HEK293 (cell line): ENCODE measurements at regions not wholly inside any gene's neighbourhood (a gene's known extent, or its start where the extent isn't known, plus 50 kb on each side); places are given as distances from the start of the nearest gene placed in this dataset.
A peak's percentile ranks its signal among the peaks of the same experiment; 100 is the strongest.

Experiments
- CTCF ChIA-PET: fragments of 350-600 bp; formaldehyde crosslinking; extraction: SDS; loops from one replicate; lab custom pipeline; 2021; ENCODE audit warnings: antibody characterized with exemption; lab: Yijun Ruan, JAX
- POLR2A ChIA-PET: fragments of 300-600 bp; formaldehyde crosslinking; extraction: SDS; loops from one replicate; lab custom pipeline; 2020; ENCODE audit warnings: antibody characterized with exemption, inconsistent platforms; lab: Yijun Ruan, JAX
- H3K27ac ChIP-seq: fragments of 200-500 bp; sonication (Bioruptor generic); 2 replicates; pipeline ENCODE4 v1.5.1; 2014; ENCODE audit warnings: low read depth, low read length, control low read depth, inconsistent platforms; ENCODE audit errors: extremely low read depth
- H3K36me3 ChIP-seq, 2 experiments: fragments of 200-500 bp in 1 of 2; sonication (Bioruptor generic) in 1 of 2; 1 replicate in 1 of 2; 2 replicates in 1 of 2; pipeline ENCODE4 v1.5.1; 2014 to 2017; ENCODE audit warnings: inconsistent platforms in 2 of 2, low read length in 2 of 2; ENCODE audit not compliant: control insufficient read depth in 2 of 2, insufficient read depth in 1 of 2
- H3K4me1 ChIP-seq: fragments of 200-500 bp; sonication (Bioruptor generic); 2 replicates; pipeline ENCODE4 v1.5.1; 2014; ENCODE audit warnings: mild to moderate bottlenecking, low read length, inconsistent platforms; ENCODE audit not compliant: control insufficient read depth, insufficient read depth
- H3K4me3 ChIP-seq: 2 replicates; pipeline ENCODE4 v1.5.1; 2011; ENCODE audit warnings: low read depth, mild to moderate bottlenecking, control low read depth, low read length, moderate library complexity
- H3K9me3 ChIP-seq: fragments of 200-500 bp; sonication (Bioruptor generic); 2 replicates; pipeline ENCODE4 v1.5.1; 2014; ENCODE audit warnings: low read depth, low read length, inconsistent platforms; ENCODE audit not compliant: control insufficient read depth, insufficient read depth
- ZBTB1 ChIP-seq: fragments of 450-650 bp; formaldehyde crosslinking; IDR thresholded peaks from 2 replicates; pipeline ENCODE4 v1.5.1; 2016; ENCODE audit warnings: missing biosample characterization, missing genetic modification characterization
- ZNF146 ChIP-seq: fragments of 450-650 bp; formaldehyde crosslinking; IDR thresholded peaks from 2 replicates; pipeline ENCODE4 v1.5.1; 2016; ENCODE audit warnings: missing biosample characterization, missing genetic modification characterization
- ZNF274 ChIP-seq, 2 experiments: fragments of 200-500 bp in 1 of 2; fragments of 450-650 bp in 1 of 2; sonication (Bioruptor generic) in 1 of 2; formaldehyde crosslinking in 1 of 2; IDR thresholded peaks; 2 replicates each; pipeline versions ENCODE4 v1.5.1 to v1.6.1; 2014 to 2016; ENCODE audit warnings: borderline replicate concordance in 1 of 2, inconsistent platforms in 1 of 2, low read length in 1 of 2, missing biosample characterization in 1 of 2, missing genetic modification characterization in 1 of 2
- ZNF560 ChIP-seq: fragments of 450-650 bp; formaldehyde crosslinking; IDR thresholded peaks from 2 replicates; pipeline ENCODE4 v1.5.1; 2017; ENCODE audit warnings: missing biosample characterization, missing genetic modification characterization, borderline replicate concordance
- ZNF830 ChIP-seq: fragments of 450-650 bp; IDR thresholded peaks from 2 replicates; pipeline ENCODE4 v1.5.0; 2018; ENCODE audit warnings: missing biosample characterization, missing genetic modification characterization, low read depth, mild to moderate bottlenecking, moderate library complexity
- TF ChIP-seq, protein P1 (sequence below): fragments of 450-650 bp; formaldehyde crosslinking; IDR thresholded peaks from 2 replicates; pipeline ENCODE4 v1.5.1; 2016; ENCODE audit warnings: missing biosample characterization, missing genetic modification characterization, low read depth
- TF ChIP-seq, protein P2 (sequence below): fragments of 450-650 bp; formaldehyde crosslinking; IDR thresholded peaks from 2 replicates; pipeline ENCODE4 v1.5.1; 2016; ENCODE audit warnings: missing biosample characterization, missing genetic modification characterization

DNA sequence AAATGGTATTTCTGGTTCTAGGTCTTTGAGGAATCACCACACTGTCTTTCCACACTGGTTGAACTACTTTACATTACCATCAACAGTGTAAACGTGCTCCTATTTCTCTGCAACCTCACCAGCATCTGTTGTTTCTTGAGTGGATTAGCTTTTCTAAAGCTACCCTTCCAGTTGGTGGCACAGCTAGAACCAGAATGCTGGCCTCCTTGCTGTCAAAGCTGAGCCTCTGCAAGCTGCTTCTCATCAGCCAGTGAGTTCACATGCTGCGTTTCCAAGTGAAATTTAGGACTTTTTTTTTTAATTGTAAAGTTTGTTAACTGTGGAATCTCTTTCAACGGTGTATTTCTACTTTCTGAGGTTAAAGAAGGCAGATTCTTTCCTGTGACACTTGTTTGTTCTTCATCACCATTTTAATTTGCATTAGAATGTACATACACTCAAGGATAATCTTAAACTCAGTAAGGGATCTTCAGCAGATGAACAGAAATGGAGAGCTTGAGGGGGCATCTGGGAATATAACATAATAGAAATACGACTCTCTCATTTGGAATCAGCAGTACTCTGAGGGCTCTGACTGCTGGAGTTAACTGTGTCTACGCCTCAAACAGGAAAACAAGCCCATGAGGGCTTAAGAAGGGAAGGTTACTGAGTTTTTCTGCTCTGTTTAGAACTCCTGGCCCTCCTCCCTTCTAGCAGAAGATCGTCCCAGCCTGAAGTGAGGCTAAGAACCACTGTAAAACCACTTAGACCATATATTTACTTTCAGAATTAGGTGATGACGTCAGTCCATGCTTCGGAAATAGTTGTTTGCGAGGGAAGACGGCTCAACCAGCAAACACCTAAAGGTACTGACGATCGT is 148.4 kb upstream of the FAM20A start:
- Histone ChIP-seq H3K9me3 (no peaks in the 10 kb centered on the region), H3K27ac (no peak overlapping the region)
- TF ChIP-seq ZBTB1 (tag by site-specific recombination) = no peak
- TF ChIP-seq, protein P1, sequence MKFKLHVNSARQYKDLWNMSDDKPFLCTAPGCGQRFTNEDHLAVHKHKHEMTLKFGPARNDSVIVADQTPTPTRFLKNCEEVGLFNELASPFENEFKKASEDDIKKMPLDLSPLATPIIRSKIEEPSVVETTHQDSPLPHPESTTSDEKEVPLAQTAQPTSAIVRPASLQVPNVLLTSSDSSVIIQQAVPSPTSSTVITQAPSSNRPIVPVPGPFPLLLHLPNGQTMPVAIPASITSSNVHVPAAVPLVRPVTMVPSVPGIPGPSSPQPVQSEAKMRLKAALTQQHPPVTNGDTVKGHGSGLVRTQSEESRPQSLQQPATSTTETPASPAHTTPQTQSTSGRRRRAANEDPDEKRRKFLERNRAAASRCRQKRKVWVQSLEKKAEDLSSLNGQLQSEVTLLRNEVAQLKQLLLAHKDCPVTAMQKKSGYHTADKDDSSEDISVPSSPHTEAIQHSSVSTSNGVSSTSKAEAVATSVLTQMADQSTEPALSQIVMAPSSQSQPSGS = peak; percentile 74
- no peak for TF ChIP-seq ZNF830 (tag by site-specific recombination)
- no peak for TF ChIP-seq ZNF560 (tag by site-specific recombination)
- TF ChIP-seq, all 188 proteins: peak for 1
- Histone ChIP-seq H3K36me3 (no peaks in the 10 kb centered on the region), H3K4me3 (no peak overlapping the region), H3K4me1 (no peaks in the 10 kb centered on the region)
- CTCF ChIA-PET = interaction anchor here (0.7 kb wide), 1 partner anchor 484 kb away, joined by 5 read pairs; no protein-coding TSS in a partner anchor
- POLR2A ChIA-PET = no interaction called here

DNA sequence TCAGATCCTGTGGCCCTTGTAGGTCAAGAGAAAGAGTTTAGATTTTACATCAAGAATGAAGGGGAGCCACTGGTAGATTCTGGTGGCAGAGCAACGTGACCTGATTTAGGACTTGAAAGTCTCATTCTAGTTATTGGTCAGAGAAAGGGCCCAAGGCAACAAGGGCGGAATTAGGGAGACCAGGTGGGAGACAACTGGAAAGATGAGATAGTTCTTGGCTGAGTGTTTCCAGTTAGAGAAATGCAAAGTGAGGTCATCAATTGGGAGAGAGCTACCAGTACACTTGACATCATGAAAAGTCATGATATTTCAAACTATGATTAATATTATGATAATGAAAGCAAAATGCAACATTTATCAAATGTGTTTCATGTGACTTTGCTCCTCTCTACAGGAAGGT is 147.2 kb upstream of the FAM20A start:
- CTCF ChIA-PET = interaction anchor here (0.6 kb wide), 2 partner anchors 181 to 685 kb away, joined by 3 read pairs; no protein-coding TSS in a partner anchor
- no peaks in the 10 kb centered on the region for H3K4me1 ChIP-seq
- no peak overlapping the region for H3K27ac ChIP-seq
- no peaks in the 10 kb centered on the region for H3K9me3 ChIP-seq
- no peaks in the 10 kb centered on the region for H3K36me3 ChIP-seq
- POLR2A ChIA-PET = no interaction called here
- H3K4me3 ChIP-seq = no peak overlapping the region
- TF ChIP-seq, protein P1 = 0 out of 2 replicates have a peak, but pooled peaks have one; percentile 18
- no peak for TF ChIP-seq ZNF274 (IDR thresholded peaks at IDR 0.05; ENCODE audit: low read length)
- no peak for TF ChIP-seq ZNF274 (tag by site-specific recombination; IDR thresholded peaks at IDR 0.05; ENCODE audit: borderline replicate concordance)

DNA sequence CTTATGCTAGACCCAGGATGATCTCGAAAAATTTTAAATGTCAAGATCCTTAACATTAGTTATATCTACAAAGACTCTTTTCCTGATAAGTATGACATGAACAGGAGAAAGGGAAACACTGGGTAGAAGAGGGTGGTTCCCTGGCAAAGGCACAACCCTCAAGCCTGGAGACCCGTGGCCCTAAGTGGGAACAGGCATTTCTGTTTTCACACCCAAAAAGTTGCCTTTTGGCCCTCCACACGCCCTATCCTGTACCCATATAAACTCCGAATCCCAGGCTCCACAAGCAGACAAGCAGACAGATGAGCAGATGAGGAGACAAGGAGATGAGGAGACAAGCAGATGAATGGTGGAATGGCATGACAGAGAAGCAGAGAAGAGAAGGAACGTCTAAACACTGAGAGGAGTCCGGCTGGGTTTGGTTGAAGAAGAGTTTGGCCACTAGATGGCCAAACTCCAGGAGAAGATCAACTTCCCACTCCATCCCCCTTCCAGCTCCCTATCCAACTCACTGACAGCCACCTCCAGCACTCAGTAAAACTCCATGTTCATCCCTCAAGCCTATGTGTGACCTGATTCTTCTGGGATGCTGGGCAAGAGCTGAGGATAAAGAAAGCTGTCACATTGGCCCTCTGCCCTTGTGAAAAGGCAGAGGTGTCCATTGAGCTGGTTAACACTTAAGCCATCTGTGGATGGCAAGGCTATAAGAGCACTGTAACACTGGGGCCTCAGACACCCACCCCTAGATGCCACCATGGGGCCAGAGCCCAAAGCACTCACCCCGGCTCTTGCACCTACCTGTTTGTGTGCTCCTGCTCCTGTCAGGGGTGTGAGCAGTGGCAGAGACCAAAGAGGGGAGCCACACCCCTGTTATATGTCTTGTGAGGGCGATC is 139.6 kb upstream of the FAM20A start:
- H3K4me3 ChIP-seq = no peak overlapping the region
- H3K27ac ChIP-seq = no peak overlapping the region
- peaks cover 12% of the 10 kb centered on the region for H3K4me1 ChIP-seq
- ChIA-PET CTCF (no interaction called here), POLR2A (no interaction called here)
- H3K9me3 ChIP-seq = no peaks in the 10 kb centered on the region
- no peaks in the 10 kb centered on the region for H3K36me3 ChIP-seq
- TF ChIP-seq, protein P2, sequence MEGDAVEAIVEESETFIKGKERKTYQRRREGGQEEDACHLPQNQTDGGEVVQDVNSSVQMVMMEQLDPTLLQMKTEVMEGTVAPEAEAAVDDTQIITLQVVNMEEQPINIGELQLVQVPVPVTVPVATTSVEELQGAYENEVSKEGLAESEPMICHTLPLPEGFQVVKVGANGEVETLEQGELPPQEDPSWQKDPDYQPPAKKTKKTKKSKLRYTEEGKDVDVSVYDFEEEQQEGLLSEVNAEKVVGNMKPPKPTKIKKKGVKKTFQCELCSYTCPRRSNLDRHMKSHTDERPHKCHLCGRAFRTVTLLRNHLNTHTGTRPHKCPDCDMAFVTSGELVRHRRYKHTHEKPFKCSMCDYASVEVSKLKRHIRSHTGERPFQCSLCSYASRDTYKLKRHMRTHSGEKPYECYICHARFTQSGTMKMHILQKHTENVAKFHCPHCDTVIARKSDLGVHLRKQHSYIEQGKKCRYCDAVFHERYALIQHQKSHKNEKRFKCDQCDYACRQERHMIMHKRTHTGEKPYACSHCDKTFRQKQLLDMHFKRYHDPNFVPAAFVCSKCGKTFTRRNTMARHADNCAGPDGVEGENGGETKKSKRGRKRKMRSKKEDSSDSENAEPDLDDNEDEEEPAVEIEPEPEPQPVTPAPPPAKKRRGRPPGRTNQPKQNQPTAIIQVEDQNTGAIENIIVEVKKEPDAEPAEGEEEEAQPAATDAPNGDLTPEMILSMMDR (tag by site-specific recombination) = 0 out of 2 replicates have a peak, but pooled peaks have one; percentile 57
- no peak for TF ChIP-seq ZNF146 (tag by site-specific recombination)
